Coronary artery (tissue), 2 donors: ENCODE measurements at regions not wholly inside any gene's neighbourhood (a gene's known extent, or its start where the extent isn't known, plus 50 kb on each side); places are given as distances from the start of the nearest gene placed in this dataset.

ENCODE experiments used
- DNase-seq: peaks from one replicate; pipeline ENCODE4 v3.0.0-alpha.2; 2017; ENCODE audit warnings: low spot score
- H3K27ac ChIP-seq, 2 donors: fragments of 200-600 bp; sonication (generic); one replicate each; pipeline ENCODE4 v1.5.1; 2016 to 2019
- H3K4me3 ChIP-seq: fragments of 200-600 bp; sonication (generic); 2 replicates; pipeline ENCODE4 v1.5.1; 2016; ENCODE audit warnings: mild to moderate bottlenecking, moderate library complexity
- CTCF ChIP-seq: fragments of 200-600 bp; sonication (generic); IDR thresholded peaks from one replicate; pipeline ENCODE4 v1.5.1; 2019; ENCODE audit warnings: antibody characterized with exemption

GRCh38 chr17:74098136-74099024 lies 105.1 kb upstream of the RPL38 start:
- DNase-seq, result no peak
- Histone ChIP-seq H3K4me3 (no peak overlapping the region), H3K27ac (no peak overlapping the region)
- no peak for TF ChIP-seq CTCF

- Histone ChIP-seq H3K27ac (no peak overlapping the region), H3K4me3 (no peak overlapping the region)
- TF ChIP-seq CTCF, result no peak
- DNase-seq, result no peak
Observed at GRCh38 chr17:74099442-74100340, 103.8 kb upstream of the RPL38 start.

- Histone ChIP-seq H3K4me3 (no peak overlapping the region), H3K27ac (no peak overlapping the region)
- DNase-seq, result no peak
- no peak for TF ChIP-seq CTCF
Observed at GRCh38 chr17:74104921-74105320, 98.6 kb upstream of the RPL38 start.

GRCh38 chr17:74107107-74107506 lies 96.4 kb upstream of the RPL38 start:
- no peak overlapping the region for H3K4me3 ChIP-seq
- DNase-seq, result no peak

GRCh38 chr17:74108126-74108705 lies 95.3 kb upstream of the RPL38 start:
- Histone ChIP-seq H3K4me3 (no peak overlapping the region), H3K27ac (no peak overlapping the region)
- TF ChIP-seq CTCF, result no peak
- no peak for DNase-seq

More at GRCh38 chr17:74107107-74107506, 96.4 kb upstream of the RPL38 start:
- TF ChIP-seq CTCF, result no peak
- no peak overlapping the region for H3K27ac ChIP-seq

GRCh38 chr17:74110467-74110866 lies 93.0 kb upstream of the RPL38 start:
- no peak for DNase-seq
- no peak for TF ChIP-seq CTCF
- no peak overlapping the region for H3K4me3 ChIP-seq
- H3K27ac ChIP-seq, result no peak overlapping the region
